ENCODE measurements at regions not wholly inside any gene's neighbourhood (a gene's known extent, or its start where the extent isn't known, plus 50 kb on each side); places are given as distances from the start of the nearest gene placed in this dataset.

GRCh38 chr18:78323453-78324197 is 656.0 kb upstream of the SALL3 start:
- TF ChIP-seq ZNF70 (CRISPR knock-in tag; IDR thresholded peaks at IDR 0.05) (no peak), PATZ1 (CRISPR knock-in tag; IDR thresholded peaks at IDR 0.05; ENCODE audit: borderline replicate concordance) (no peak), CREB5 (CRISPR knock-in tag; IDR thresholded peaks at IDR 0.05; ENCODE audit: low read depth) (no peak), ZFP30 (CRISPR knock-in tag; IDR thresholded peaks at IDR 0.05) (no peak), BACH2 (CRISPR knock-in tag; IDR thresholded peaks at IDR 0.05; ENCODE audit: borderline replicate concordance) (no peak), ZFP3 (CRISPR knock-in tag; IDR thresholded peaks at IDR 0.05) (no peak), ARNTL (CRISPR knock-in tag; IDR thresholded peaks at IDR 0.05; ENCODE audit: borderline replicate concordance, low read depth) (no peak), RARB (CRISPR knock-in tag; IDR thresholded peaks at IDR 0.05) (no peak), TSHZ2 (CRISPR knock-in tag; IDR thresholded peaks at IDR 0.05) (no peak), CSDC2 (CRISPR knock-in tag; IDR thresholded peaks at IDR 0.05) (no peak)
